B cell (primary cell): ENCODE measurements at regions not wholly inside any gene's neighbourhood (a gene's known extent, or its start where the extent isn't known, plus 50 kb on each side); places are given as distances from the start of the nearest gene placed in this dataset.

ENCODE experiments used
- CTCF ChIP-seq: fragments of 200-600 bp; IDR thresholded peaks from one replicate; pipeline ENCODE4 v1.8.0; 2022; ENCODE audit warnings: antibody characterized with exemption, mild to moderate bottlenecking
- EZH2 ChIP-seq: IDR thresholded peaks from 2 replicates; pipeline ENCODE4 v1.6.1; 2012; ENCODE audit warnings: borderline replicate concordance, low read depth, mild to moderate bottlenecking, moderate library complexity, low read length; ENCODE audit not compliant: insufficient read depth, poor library complexity, severe bottlenecking

DNA sequence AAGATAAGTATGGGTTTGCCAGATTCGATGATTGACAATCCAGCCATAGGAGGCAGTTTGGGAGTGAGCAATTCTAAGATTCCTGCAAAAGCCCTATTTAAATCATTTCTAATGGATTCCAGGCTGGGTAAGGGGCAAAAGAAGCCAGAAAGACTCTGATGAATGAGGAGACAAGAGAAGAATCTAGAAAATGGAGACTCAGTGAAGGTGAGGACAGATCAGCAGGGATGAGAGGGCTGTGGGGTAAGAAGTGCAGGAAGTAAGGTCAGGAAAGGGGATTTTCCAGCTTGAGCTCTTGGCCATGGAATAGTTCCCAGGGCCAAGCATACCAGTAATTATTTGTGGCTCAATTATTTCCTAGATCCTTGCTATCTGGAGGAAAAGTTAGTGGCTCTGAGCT is 87.3 kb downstream of the TMX1 start:
- TF ChIP-seq CTCF (no peak), EZH2 (no peak)
